CD14-positive monocyte (primary cell): ENCODE measurements at regions not wholly inside any gene's neighbourhood (a gene's known extent, or its start where the extent isn't known, plus 50 kb on each side); places are given as distances from the start of the nearest gene placed in this dataset.

Source experiments
- DNase-seq, 3 donors: peaks; one replicate each; pipeline ENCODE4 v3.0.0-alpha.2; 2011 to 2022
- H2AFZ ChIP-seq: 2 replicates; pipeline ENCODE4 v1.6.0; 2012; ENCODE audit warnings: mild to moderate bottlenecking, low read depth, low read length, inconsistent platforms; ENCODE audit not compliant: insufficient read depth, poor library complexity, severe bottlenecking
- H3K27ac ChIP-seq, 2 donors: 1 replicate in 1 of 2; 2 replicates in 1 of 2; pipeline ENCODE4 v1.5.1; 2012 to 2013; ENCODE audit warnings: low read length in 2 of 2, control low read depth in 1 of 2, inconsistent platforms in 1 of 2, low read depth in 1 of 2, mild to moderate bottlenecking in 1 of 2
- H3K27me3 ChIP-seq, 2 donors: one replicate each; pipeline versions ENCODE4 v1.6.0 to v1.6.1; 2011 to 2013; ENCODE audit warnings: low read length in 2 of 2; ENCODE audit not compliant: control insufficient read depth in 2 of 2, insufficient read depth in 2 of 2
- H3K36me3 ChIP-seq, 2 donors: replicated peaks in 1 of 2; 1 replicate in 1 of 2; 2 replicates in 1 of 2; pipeline versions ENCODE4 v1.5.1 to v1.6.1; 2012 to 2013; ENCODE audit warnings: low read length in 2 of 2, control low read depth in 1 of 2, inconsistent platforms in 1 of 2, mild to moderate bottlenecking in 1 of 2; ENCODE audit not compliant: insufficient read depth in 2 of 2, control insufficient read depth in 1 of 2
- H3K4me1 ChIP-seq, 2 donors: 1 replicate in 1 of 2; 2 replicates in 1 of 2; pipeline versions ENCODE4 v1.5.1 to v1.6.1; 2012 to 2013; ENCODE audit warnings: low read length in 2 of 2, control low read depth in 1 of 2, inconsistent platforms in 1 of 2, mild to moderate bottlenecking in 1 of 2, moderate library complexity in 1 of 2; ENCODE audit not compliant: insufficient read depth in 2 of 2, control insufficient read depth in 1 of 2
- H3K4me2 ChIP-seq: replicated peaks from 2 replicates; pipeline ENCODE3; 2012; ENCODE audit warnings: low read length, moderate library complexity, mild to moderate bottlenecking; ENCODE audit not compliant: poor library complexity, severe bottlenecking; ENCODE audit errors: extremely low read depth
- H3K4me3 ChIP-seq, 3 experiments: fragments of 200-600 bp in 1 of 3; sonication (generic) in 1 of 3; replicated peaks in 1 of 3; 1 replicate in 2 of 3; 2 replicates in 1 of 3; pipeline ENCODE4 v1.5.1; 2011 to 2013; ENCODE audit warnings: low read length in 3 of 3, mild to moderate bottlenecking in 3 of 3, control low read depth in 2 of 3, low read depth in 2 of 3, inconsistent platforms in 1 of 3, moderate library complexity in 1 of 3
- H3K79me2 ChIP-seq: 2 replicates; pipeline ENCODE4 v1.6.0; 2012; ENCODE audit warnings: mild to moderate bottlenecking, control low read depth, inconsistent platforms, low read length, moderate library complexity; ENCODE audit not compliant: insufficient read depth
- H3K9ac ChIP-seq: 2 replicates; pipeline ENCODE4 v1.6.0; 2017; ENCODE audit warnings: low read length, mild to moderate bottlenecking; ENCODE audit not compliant: insufficient read depth, poor library complexity, severe bottlenecking
- H3K9me3 ChIP-seq, 2 donors: replicated peaks in 1 of 2; 1 replicate in 1 of 2; 2 replicates in 1 of 2; pipeline versions ENCODE4 v1.5.1 to v1.6.1; 2012 to 2013; ENCODE audit warnings: low read length in 2 of 2, control low read depth in 1 of 2; ENCODE audit not compliant: control insufficient read depth in 1 of 2, insufficient read depth in 1 of 2
- H4K20me1 ChIP-seq: 2 replicates; pipeline ENCODE4 v1.6.0; 2012; ENCODE audit warnings: mild to moderate bottlenecking, low read length, control low read depth, moderate library complexity; ENCODE audit not compliant: insufficient read depth
- H3K27ac Mint-ChIP-seq, 7 donors: one replicate each; pipeline ENCODE4 v1.8.0; 2020; ENCODE audit warnings: mild to moderate bottlenecking in 7 of 7, mixed read lengths in 7 of 7, moderate library complexity in 6 of 7, inconsistent platforms in 2 of 7
- H3K27me3 Mint-ChIP-seq, 3 donors: one replicate each; pipeline ENCODE4 v1.8.0; 2021 to 2022; ENCODE audit warnings: low read depth in 3 of 3, mild to moderate bottlenecking in 3 of 3, mixed read lengths in 3 of 3, moderate library complexity in 3 of 3, inconsistent platforms in 1 of 3
- H3K36me3 Mint-ChIP-seq, 2 donors: one replicate each; pipeline ENCODE4 v1.8.0; 2020; ENCODE audit warnings: mixed read lengths in 2 of 2, inconsistent platforms in 1 of 2, mild to moderate bottlenecking in 1 of 2
- H3K4me1 Mint-ChIP-seq: one replicate; pipeline ENCODE4 v1.8.0; 2020; ENCODE audit warnings: mild to moderate bottlenecking, mixed read lengths
- H3K4me3 Mint-ChIP-seq, 2 donors: one replicate each; pipeline ENCODE4 v1.8.0; 2020; ENCODE audit warnings: mild to moderate bottlenecking in 2 of 2, mixed read lengths in 2 of 2, moderate library complexity in 1 of 2
- H3K9me3 Mint-ChIP-seq, 7 donors: one replicate each; pipeline ENCODE4 v1.8.0; 2020 to 2022; ENCODE audit warnings: mixed read lengths in 7 of 7, mild to moderate bottlenecking in 6 of 7, moderate library complexity in 6 of 7, inconsistent platforms in 2 of 7
- CTCF ChIP-seq: fragments of 200-600 bp; IDR thresholded peaks from one replicate; pipeline ENCODE4 v1.8.0; 2022; ENCODE audit warnings: antibody characterized with exemption, mild to moderate bottlenecking
- WGBS: methylation state at CpG from one replicate; pipeline ENCODE4 v1.1.5; 2013; ENCODE audit warnings: missing lambda C conversion rate; ENCODE audit not compliant: insufficient coverage; 5-methylcytosine and 5-hydroxymethylcytosine counted together
- intact Hi-C, 2 donors: fragments of 100-400 bp; cut with micrococcal nuclease; formaldehyde crosslinking; loops; one replicate each; pipeline versions ENCODE4 v1.15.0 to v1.15.1; 2023

- no peak overlapping the region for H2AFZ ChIP-seq
- no peaks in the 10 kb centered on the region for H3K9me3 ChIP-seq
- no peak overlapping the region for H3K4me2 ChIP-seq
- intact Hi-C loops = loop anchor here in 1 of 2 donors (10.0 kb wide), 2 partner anchors 786 to 906 kb away; no protein-coding TSS in a partner anchor
- H3K4me1 ChIP-seq = peaks cover 10 to 18% of the 10 kb centered on the region in 2 donors
- Mint-ChIP-seq H3K36me3 (no peaks in the 10 kb centered on the region), H3K4me1 (peaks cover 18% of the 10 kb centered on the region), H3K4me3 (no peak overlapping the region), H3K9me3 (peaks cover 0 to 5% (median 0%) of the 10 kb centered on the region in 7 donors), H3K27me3 (peaks cover 8 to 16% (median 11%) of the 10 kb centered on the region in 3 donors), H3K27ac (peak overlapping the region in 1 of 7 donors; percentile 3)
- H3K79me2 ChIP-seq = no peaks in the 10 kb centered on the region
- DNase-seq = peak in 2 of 3 donors; percentile 27 to 41
- no peaks in the 10 kb centered on the region for H4K20me1 ChIP-seq
- no peak overlapping the region for H3K27ac ChIP-seq
- WGBS = 80% methylated on average over 1 of the region's 3 CpGs
- TF ChIP-seq CTCF = no peak
- no peak overlapping the region for H3K4me3 ChIP-seq
- H3K9ac ChIP-seq = no peak overlapping the region
- H3K27me3 ChIP-seq = peaks cover 7 to 8% of the 10 kb centered on the region in 2 donors
- no peaks in the 10 kb centered on the region for H3K36me3 ChIP-seq
Observed at GRCh38 chr14:65168840-65169239, 66.5 kb upstream of the MAX start.

- no peak overlapping the region for H2AFZ ChIP-seq
- no peaks in the 10 kb centered on the region for H3K36me3 ChIP-seq
- no peak overlapping the region for H3K4me3 ChIP-seq
- H3K27ac ChIP-seq = no peak overlapping the region
- H3K27me3 Mint-ChIP-seq = peaks cover 8 to 17% (median 11%) of the 10 kb centered on the region in 3 donors
- no peak for TF ChIP-seq CTCF
- intact Hi-C loops = loop anchor here in 1 of 2 donors (10.0 kb wide), 2 partner anchors 785 to 905 kb away; no protein-coding TSS in a partner anchor
- no peaks in the 10 kb centered on the region for H3K9me3 ChIP-seq
- H4K20me1 ChIP-seq = no peaks in the 10 kb centered on the region
- DNase-seq = peak in 1 of 3 donors; percentile 34
- WGBS = no CpG with 5 or more reads among the region's 1 CpG
- H3K79me2 ChIP-seq = no peaks in the 10 kb centered on the region
- H3K4me2 ChIP-seq = no peak overlapping the region
- H3K36me3 Mint-ChIP-seq = no peaks in the 10 kb centered on the region
- peak overlapping the region in 1 of 7 donors; percentile 3 for H3K27ac Mint-ChIP-seq
- peaks cover 18% of the 10 kb centered on the region for H3K4me1 Mint-ChIP-seq
- peaks cover 0 to 5% (median 0%) of the 10 kb centered on the region in 7 donors for H3K9me3 Mint-ChIP-seq
- H3K4me1 ChIP-seq = peaks cover 10 to 18% of the 10 kb centered on the region in 2 donors
- H3K4me3 Mint-ChIP-seq = no peak overlapping the region
- H3K27me3 ChIP-seq = peaks cover 7 to 8% of the 10 kb centered on the region in 2 donors
- H3K9ac ChIP-seq = no peak overlapping the region
Observed at GRCh38 chr14:65169351-65169750, 67.0 kb upstream of the MAX start.
